ENCODE measurements at regions not wholly inside any gene's neighbourhood (a gene's known extent, or its start where the extent isn't known, plus 50 kb on each side); places are given as distances from the start of the nearest gene placed in this dataset.

DNA sequence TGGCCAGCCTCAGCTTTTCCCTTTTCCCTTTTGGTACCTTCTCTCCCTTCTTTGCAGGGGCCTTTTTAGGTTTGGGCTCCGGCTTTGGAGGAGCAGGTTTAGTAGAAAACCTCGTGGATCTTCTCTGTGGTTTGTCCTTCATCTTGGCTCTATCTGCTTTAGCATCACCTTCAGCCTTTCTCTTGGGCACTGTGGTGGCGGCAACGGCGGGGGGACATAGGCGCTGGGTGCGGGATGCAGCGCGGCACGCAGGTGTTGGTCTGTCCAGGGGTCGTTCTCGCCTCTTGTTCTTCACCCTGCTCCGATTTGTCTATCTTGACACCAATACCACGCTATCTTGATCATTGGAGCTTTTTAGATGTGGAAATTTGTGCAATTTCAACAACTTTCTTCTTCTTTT is 64.5 kb upstream of the SMAD3 start:
- DNase-seq (ENCODE audit: low spot score), result no peak

DNA sequence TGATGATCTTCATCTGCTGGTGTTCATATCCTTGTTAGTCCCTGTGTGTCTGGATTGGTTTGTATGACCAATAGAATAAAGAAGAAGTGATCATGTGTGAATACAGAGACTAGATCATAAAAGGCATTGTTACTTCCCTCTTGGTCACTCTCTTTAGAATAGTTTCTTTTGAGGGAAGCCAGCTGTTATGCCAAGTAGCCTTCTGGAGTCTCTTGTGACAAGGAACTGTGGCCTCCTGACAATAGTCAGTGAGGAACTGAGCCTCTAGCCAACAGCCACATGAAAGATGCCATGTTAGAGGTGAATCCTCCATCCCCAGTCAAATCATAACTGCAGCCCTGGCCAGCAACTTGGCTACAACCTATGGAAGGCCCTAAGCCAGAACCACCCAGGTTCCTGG is 63.0 kb upstream of the SMAD3 start:
- no peak for DNase-seq (ENCODE audit: low spot score)

DNA sequence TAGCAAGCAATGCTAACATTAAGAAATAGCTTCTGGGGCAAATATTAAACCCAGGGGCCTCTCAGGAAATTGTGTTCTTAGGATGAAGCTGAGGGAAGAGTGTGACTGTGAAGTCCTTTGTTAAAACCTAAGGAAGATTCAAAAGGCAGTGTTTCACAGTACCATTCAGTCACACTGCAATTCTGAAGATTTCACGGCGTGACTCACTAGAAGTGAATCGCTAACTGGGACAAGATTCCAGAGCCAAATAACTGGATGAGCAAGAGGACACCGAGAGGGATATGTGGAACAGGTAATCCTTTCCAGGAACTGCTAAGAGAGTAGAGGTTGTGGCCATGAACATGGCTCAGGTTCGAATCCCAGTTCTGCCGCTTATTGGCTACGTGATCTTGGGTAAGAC is 61.8 kb upstream of the SMAD3 start:
- DNase-seq (ENCODE audit: low spot score), result no peak

DNA sequence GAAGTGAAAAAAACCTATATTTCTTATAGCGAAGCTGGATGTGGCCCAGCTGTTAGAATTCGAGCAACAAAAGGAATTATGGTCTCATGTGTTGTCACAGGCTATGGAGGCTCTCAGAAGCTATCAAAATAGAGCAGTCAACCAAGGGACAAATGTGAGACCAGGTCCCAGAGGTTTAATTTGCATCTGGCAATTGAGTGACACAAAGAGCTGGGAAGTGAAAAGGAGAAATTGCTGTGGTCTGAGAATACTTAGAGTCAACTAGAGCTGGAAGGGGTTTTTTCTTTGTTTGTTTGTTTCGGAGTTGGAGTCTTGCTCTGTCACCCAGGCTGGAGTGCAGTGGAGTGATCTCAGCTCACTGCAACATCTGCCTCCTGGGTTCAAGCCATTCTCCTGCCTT is 61.3 kb upstream of the SMAD3 start:
- no peak for DNase-seq (ENCODE audit: low spot score)

DNA sequence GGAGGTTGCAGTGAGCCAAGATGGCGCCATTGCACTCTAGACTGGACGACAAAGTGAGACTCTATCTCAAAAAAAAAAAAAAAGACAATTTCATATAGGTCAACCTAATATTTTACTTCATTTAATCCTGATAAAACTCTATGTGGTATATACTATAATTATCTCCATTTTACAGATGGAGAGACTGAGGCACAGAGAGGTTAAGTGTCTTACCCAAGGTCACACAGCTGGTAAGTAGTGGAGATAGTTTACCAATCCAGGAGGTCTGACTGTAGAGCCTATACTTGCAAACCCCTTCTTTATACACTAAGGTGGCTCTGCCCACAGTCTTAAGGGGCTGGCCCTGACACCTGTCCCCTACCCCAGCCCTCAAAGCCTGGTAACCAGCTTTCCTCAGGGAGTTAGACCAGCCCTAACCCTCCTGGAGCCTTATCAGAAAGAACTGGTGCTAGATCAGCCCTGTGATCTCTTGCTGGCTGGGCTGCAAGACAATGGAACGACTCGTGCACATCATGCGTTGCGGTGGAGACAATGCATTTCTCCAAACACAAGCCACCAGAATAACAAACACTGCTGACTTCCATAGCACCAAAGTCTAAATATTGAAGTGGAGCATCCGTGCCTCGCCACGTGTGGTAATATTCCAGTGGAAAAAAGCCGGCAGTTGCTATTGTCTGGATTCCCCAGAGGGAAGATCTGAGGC is 60.0 kb upstream of the SMAD3 start:
- DNase-seq (ENCODE audit: low spot score), result no peak

DNA sequence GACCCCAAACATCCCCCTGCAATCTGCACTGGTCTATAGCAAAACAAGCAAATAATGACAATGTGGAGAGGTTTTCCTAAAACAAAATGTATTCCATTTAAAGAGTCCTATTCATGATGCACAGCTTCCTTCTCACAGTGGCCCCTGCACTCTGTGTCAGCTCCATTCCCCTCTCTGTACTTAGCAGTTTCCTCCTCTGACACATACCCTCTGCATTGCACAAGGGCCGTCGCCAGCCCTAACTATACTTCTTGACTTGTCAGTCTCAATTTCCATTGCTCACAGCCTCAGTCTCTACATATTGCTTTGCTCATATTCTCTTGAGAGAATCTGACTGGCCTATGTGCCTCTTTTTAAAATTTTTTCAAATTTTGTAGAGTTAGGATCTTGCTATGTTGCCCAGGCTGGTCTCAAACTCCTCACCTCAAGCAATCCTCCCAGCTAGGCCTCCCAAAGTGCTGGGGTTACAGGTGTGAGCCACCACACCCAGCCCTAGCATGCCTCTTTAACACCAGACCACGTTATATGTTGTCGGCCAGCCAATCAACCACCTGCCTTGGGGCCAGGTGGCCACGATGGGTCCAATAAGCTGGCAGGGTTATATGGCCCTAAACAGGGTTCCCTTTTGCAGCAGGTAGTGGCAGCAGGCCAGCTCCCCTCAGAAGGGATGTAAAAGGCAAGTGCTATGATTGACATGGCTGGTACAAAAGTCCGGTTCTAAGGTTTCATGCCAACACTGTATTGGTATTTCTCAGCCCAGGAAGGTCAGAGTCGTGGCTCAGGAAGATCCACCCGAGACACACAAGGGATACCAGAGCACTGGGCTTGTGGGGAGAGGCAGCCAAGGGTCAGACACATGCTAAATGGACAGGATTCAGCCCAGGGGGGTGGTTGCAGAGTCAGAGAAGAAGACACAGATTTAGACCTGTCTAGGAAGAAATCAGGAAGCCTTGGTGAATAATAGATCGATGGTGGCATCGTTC is 59.0 kb upstream of the SMAD3 start:
- DNase-seq (ENCODE audit: low spot score), result no peak

DNA sequence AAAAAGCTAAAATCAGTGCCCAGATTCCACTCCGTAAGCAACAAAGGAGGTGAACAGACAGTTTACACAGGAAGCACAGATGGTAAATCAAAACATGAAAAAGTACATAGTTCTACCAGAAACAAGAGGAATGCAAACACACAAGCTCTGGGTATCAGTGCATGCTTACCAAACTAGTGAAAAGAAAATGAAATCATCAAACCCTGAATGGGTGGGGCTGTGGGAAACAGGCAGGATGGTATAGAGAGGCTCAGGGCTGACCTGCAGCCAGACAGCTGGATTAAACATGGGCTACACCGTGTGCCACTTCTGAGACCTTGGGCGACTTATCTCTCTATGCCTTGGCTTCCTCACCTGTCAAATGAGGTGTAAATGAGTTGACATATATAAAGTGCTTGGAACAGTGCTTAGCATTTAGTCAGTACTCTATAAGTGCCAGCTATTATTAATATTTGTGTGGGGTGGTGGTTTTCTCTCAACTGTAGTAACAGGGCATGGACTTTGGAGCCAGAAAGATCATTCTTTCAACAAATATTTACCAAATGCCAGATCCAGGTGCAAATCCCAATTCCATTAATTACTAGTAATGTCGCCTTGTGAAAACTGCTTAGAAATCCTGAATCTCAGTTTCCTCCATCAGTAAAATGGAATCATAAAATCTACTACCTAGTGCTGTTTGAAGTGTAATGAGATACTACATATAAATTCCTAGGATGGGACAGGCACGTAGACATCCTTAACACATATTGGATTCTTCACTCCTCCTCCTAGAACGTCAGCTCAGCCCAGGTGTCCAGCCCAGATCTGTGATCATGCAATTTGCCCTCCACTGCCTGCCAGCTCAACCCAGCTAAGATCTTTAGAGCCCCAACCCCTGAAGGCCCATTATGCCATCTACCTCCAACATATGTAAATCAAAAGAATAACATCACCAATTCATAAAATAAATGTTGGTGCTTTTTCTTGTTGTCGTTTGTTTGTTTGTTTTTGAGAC is 55.5 kb upstream of the SMAD3 start:
- DNase-seq (ENCODE audit: low spot score), result no peak

DNA sequence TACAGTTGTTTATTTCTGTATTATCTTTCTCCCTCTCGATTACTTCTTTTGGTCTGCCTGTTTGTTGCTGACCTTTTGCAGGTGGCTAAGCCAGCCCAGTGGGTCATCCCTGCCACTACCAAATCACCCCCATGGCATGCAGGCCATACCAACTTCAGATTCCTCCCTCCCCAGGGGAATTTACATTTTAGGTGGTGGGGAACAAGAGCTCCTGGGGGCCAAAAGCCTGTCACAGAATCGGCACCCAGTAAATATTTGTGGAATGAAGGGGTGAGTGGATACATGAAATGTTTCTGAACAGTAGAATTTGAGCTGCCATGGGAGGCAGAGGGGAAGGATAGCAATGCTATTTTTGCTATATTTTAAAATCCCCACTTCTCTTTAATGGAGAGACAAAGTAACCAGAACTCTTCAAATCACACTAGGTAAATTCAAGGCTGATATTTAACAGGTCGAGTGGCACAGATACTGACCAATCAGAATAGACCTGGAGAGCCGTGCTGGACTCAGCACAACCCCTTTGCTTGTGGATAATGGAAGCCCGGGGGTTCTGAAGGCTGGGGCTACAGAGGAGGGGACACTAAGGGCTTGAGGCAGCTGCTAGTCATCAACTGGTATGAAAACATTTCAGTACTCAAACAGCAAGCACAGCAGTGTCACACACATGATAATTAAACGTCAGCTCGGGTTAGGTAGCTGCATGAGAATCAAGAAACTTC is 54.3 kb upstream of the SMAD3 start:
- no peak for DNase-seq (ENCODE audit: low spot score)

DNA sequence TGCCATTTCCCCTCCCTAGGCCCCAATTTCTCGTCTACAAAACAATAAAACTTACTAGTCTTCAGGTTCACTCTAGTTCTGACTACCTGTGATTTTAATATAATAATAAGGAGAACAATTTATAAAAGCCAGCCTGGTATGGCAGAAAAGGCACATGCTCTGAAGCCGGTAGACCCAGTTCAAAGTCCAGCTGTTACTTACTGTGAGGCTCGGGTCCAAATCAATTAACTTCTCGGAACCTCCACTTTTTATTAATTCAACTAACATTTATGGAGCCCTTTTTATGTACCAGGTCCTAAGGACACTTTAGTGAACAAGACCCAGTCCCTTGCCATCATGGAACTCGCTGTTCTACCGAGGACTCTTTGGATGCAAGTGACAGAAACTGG is 53.8 kb upstream of the SMAD3 start:
- no peak for DNase-seq (ENCODE audit: low spot score)

DNA sequence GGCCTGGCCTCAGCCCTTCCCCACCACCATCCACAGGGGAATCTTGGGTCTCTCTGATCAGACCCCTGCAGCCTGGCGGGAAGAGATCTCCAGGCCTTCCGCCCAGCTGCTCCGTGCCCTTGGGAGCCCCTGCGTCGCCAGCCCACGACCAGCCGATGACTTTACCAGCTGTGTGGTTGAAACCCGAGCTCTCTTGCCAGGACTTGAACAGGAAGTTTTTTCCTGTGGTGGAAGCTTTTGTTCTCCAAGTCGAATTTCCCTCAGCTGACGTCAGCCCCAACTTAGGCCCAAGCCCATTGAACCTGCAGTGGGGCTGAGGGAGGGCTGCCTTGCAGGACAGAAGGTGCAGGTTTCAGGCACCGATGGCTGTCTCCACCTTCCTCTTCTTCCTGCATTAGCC is 51.7 kb upstream of the SMAD3 start:
- no peak for DNase-seq (ENCODE audit: low spot score)
